SH-SY5Y (cell line): ENCODE measurements at regions not wholly inside any gene's neighbourhood (a gene's known extent, or its start where the extent isn't known, plus 50 kb on each side); places are given as distances from the start of the nearest gene placed in this dataset.

Source experiments
- GATA2 ChIP-seq: IDR thresholded peaks from 2 replicates; pipeline ENCODE4 v1.6.1; 2011; ENCODE audit warnings: mild to moderate bottlenecking, low read depth, low read length
- GATA3 ChIP-seq: IDR thresholded peaks from 2 replicates; pipeline ENCODE4 v1.6.1; 2011; ENCODE audit warnings: low read depth, mild to moderate bottlenecking, low read length, moderate library complexity

GRCh38 chr3:34511891-34512290, 713.5 kb downstream of the PDCD6IP start:
- TF ChIP-seq GATA2, result no peak
- no peak for TF ChIP-seq GATA3
